ENCODE measurements at regions not wholly inside any gene's neighbourhood (a gene's known extent, or its start where the extent isn't known, plus 50 kb on each side); places are given as distances from the start of the nearest gene placed in this dataset.

GRCh38 chr5:27962198-27962597 lies 923.8 kb upstream of the CDH9 start:
- Histone ChIP-seq H3K4me1 (ENCODE audit: control insufficient read depth, insufficient read depth, low read length) (no peaks in the 10 kb centered on the region), H3K9me3 (ENCODE audit: control insufficient read depth, insufficient read depth, low read length) (no peaks in the 10 kb centered on the region), H3K9ac (ENCODE audit: low read depth, low read length) (no peak overlapping the region), H3K36me3 (ENCODE audit: control insufficient read depth, insufficient read depth, low read length) (no peaks in the 10 kb centered on the region), H3K27me3 (ENCODE audit: control insufficient read depth, insufficient read depth, low read length) (no peaks in the 10 kb centered on the region), H3K4me3 (ENCODE audit: low read depth, low read length) (no peak overlapping the region)

DNA sequence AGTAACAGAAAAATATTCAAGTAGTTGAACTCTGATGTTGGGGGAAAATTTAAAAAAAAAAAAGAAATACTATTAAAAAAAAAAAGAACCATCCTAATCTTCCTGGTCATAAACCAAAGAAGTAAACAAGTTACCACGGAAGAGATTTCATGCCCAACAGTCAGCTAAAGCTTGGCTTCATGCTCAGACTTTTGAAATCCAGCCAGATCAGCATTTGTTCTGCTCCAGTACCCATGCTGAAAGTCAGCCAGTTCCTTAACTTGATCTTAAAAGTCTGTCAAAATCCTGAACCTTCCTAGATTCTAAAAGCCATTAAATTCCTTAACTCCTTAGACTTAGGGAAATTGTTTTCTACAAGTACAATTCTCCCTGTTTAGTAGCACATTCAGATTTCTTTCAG lies 908.7 kb upstream of the CDH9 start:
- no peaks in the 10 kb centered on the region for H3K9me3 ChIP-seq (ENCODE audit: control insufficient read depth, insufficient read depth, low read length)
- no peak overlapping the region for H3K4me3 ChIP-seq (ENCODE audit: low read depth, low read length)
- H3K9ac ChIP-seq (ENCODE audit: low read depth, low read length) = no peak overlapping the region
- no peaks in the 10 kb centered on the region for H3K36me3 ChIP-seq (ENCODE audit: control insufficient read depth, insufficient read depth, low read length)
- H3K27me3 ChIP-seq (ENCODE audit: control insufficient read depth, insufficient read depth, low read length) = no peaks in the 10 kb centered on the region
- H3K4me1 ChIP-seq (ENCODE audit: control insufficient read depth, insufficient read depth, low read length) = no peaks in the 10 kb centered on the region

GRCh38 chr5:27944471-27944870 lies 906.1 kb upstream of the CDH9 start:
- Histone ChIP-seq H3K36me3 (ENCODE audit: control insufficient read depth, insufficient read depth, low read length) (no peaks in the 10 kb centered on the region), H3K9me3 (ENCODE audit: control insufficient read depth, insufficient read depth, low read length) (no peaks in the 10 kb centered on the region), H3K9ac (ENCODE audit: low read depth, low read length) (no peak overlapping the region), H3K4me1 (ENCODE audit: control insufficient read depth, insufficient read depth, low read length) (no peaks in the 10 kb centered on the region), H3K27me3 (ENCODE audit: control insufficient read depth, insufficient read depth, low read length) (no peaks in the 10 kb centered on the region), H3K4me3 (ENCODE audit: low read depth, low read length) (no peak overlapping the region)

DNA sequence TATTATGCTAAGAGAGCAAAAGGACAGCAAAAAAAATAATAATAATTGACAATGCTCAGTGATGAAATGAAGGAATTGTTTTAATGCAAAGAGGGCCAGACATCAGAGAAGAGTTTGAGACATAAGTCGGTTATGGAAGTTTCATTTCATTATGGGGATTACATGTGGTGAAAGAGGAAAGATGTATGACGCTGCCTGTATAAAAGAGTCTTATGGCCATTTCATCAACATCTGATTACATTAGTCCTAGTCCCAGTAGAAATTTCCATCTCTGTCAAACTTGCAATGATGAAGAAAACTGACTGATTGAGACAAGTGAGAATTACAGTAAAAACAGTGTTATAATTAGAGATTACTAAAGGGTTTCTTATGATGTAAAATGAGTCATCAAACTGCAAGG lies 900.6 kb upstream of the CDH9 start:
- Histone ChIP-seq H3K4me3 (ENCODE audit: low read depth, low read length) (no peak overlapping the region), H3K4me1 (ENCODE audit: control insufficient read depth, insufficient read depth, low read length) (no peaks in the 10 kb centered on the region), H3K9ac (ENCODE audit: low read depth, low read length) (no peak overlapping the region), H3K9me3 (ENCODE audit: control insufficient read depth, insufficient read depth, low read length) (no peaks in the 10 kb centered on the region), H3K36me3 (ENCODE audit: control insufficient read depth, insufficient read depth, low read length) (no peaks in the 10 kb centered on the region), H3K27me3 (ENCODE audit: control insufficient read depth, insufficient read depth, low read length) (no peaks in the 10 kb centered on the region)

GRCh38 chr5:27928060-27928459 lies 889.7 kb upstream of the CDH9 start:
- no peak overlapping the region for H3K4me3 ChIP-seq (ENCODE audit: low read depth, low read length)
- H3K9me3 ChIP-seq (ENCODE audit: control insufficient read depth, insufficient read depth, low read length) = no peaks in the 10 kb centered on the region
- no peaks in the 10 kb centered on the region for H3K36me3 ChIP-seq (ENCODE audit: control insufficient read depth, insufficient read depth, low read length)
- H3K4me1 ChIP-seq (ENCODE audit: control insufficient read depth, insufficient read depth, low read length) = no peaks in the 10 kb centered on the region
- no peaks in the 10 kb centered on the region for H3K27me3 ChIP-seq (ENCODE audit: control insufficient read depth, insufficient read depth, low read length)
- no peak overlapping the region for H3K9ac ChIP-seq (ENCODE audit: low read depth, low read length)

DNA sequence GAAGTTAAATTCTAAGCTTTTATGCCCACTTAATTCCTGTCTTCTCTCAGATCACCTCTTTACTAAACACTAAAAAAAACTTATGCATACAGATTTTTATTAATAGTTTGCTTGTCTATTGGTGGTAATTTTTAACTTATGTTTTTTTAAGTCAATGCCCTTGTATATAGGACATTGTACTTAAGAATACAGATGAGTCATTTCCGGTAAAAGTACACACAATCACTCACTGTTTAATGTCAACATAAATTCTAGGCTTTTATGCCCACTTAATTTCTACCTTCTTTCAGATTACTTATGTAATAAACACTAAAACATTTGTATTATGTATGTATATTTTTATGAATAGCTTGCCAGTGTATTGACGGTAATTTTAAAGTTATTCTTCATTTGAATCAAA lies 872.8 kb upstream of the CDH9 start:
- Histone ChIP-seq H3K9ac (ENCODE audit: low read depth, low read length) (no peak overlapping the region), H3K4me1 (ENCODE audit: control insufficient read depth, insufficient read depth, low read length) (no peaks in the 10 kb centered on the region), H3K9me3 (ENCODE audit: control insufficient read depth, insufficient read depth, low read length) (no peaks in the 10 kb centered on the region), H3K27me3 (ENCODE audit: control insufficient read depth, insufficient read depth, low read length) (no peaks in the 10 kb centered on the region), H3K36me3 (ENCODE audit: control insufficient read depth, insufficient read depth, low read length) (no peaks in the 10 kb centered on the region), H3K4me3 (ENCODE audit: low read depth, low read length) (no peak overlapping the region)

DNA sequence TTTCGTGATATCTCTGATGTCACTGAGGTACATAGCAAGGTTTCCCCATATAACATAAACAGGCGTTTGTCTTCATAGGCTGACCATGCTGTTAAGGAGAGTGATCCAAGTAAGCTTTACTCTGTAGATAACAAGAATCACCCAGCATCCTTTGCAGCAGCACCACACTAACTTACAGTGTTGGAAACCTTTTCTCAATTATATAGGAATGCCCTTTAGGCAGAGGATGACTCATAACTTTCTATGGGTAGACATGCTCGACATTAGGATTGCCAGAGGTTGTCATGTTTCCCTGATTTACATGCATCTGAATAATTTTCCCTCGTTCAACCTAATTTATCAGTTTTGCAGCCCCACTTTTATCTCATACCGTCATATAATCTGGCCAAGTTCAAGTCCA lies 870.0 kb upstream of the CDH9 start:
- no peak overlapping the region for H3K4me3 ChIP-seq (ENCODE audit: low read depth, low read length)
- no peaks in the 10 kb centered on the region for H3K36me3 ChIP-seq (ENCODE audit: control insufficient read depth, insufficient read depth, low read length)
- H3K9me3 ChIP-seq (ENCODE audit: control insufficient read depth, insufficient read depth, low read length) = no peaks in the 10 kb centered on the region
- H3K9ac ChIP-seq (ENCODE audit: low read depth, low read length) = no peak overlapping the region
- no peaks in the 10 kb centered on the region for H3K4me1 ChIP-seq (ENCODE audit: control insufficient read depth, insufficient read depth, low read length)
- no peaks in the 10 kb centered on the region for H3K27me3 ChIP-seq (ENCODE audit: control insufficient read depth, insufficient read depth, low read length)

DNA sequence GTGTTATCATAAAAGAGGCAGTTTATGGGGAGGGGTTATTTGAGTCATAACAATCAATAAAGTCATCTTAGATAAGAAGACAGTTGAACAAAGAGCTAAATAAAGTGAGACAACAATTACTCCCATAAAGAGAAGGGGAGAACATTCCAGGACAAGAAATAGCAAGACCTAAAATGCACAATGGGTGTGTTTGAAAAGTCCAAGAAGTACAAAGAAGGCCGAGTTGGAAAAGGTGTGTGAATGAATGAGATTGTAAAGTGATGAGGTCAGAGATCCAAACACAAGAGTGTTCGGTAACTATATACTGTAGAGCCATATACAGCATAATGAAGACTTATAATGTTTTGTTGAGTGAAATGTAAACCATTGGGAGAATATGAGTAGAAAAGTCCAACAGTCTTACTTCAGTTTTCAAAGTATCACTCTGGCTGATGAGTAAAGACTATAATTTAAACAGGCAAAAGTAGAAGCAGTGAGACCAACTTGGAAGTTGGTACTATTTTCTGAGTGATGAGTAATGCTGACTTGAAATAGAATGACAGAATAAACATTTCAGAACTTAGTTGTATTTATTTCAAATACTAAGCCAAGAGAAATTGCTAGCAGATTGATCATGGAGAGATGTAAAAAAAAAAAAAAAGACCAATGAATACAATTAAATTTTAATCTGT lies 868.7 kb upstream of the CDH9 start:
- H3K9me3 ChIP-seq (ENCODE audit: control insufficient read depth, insufficient read depth, low read length) = no peaks in the 10 kb centered on the region
- H3K4me3 ChIP-seq (ENCODE audit: low read depth, low read length) = no peak overlapping the region
- no peaks in the 10 kb centered on the region for H3K27me3 ChIP-seq (ENCODE audit: control insufficient read depth, insufficient read depth, low read length)
- no peaks in the 10 kb centered on the region for H3K36me3 ChIP-seq (ENCODE audit: control insufficient read depth, insufficient read depth, low read length)
- H3K4me1 ChIP-seq (ENCODE audit: control insufficient read depth, insufficient read depth, low read length) = no peaks in the 10 kb centered on the region
- no peak overlapping the region for H3K9ac ChIP-seq (ENCODE audit: low read depth, low read length)

GRCh38 chr5:27906481-27906880 lies 868.1 kb upstream of the CDH9 start:
- no peaks in the 10 kb centered on the region for H3K9me3 ChIP-seq (ENCODE audit: control insufficient read depth, insufficient read depth, low read length)
- no peak overlapping the region for H3K4me3 ChIP-seq (ENCODE audit: low read depth, low read length)
- H3K4me1 ChIP-seq (ENCODE audit: control insufficient read depth, insufficient read depth, low read length) = no peaks in the 10 kb centered on the region
- H3K36me3 ChIP-seq (ENCODE audit: control insufficient read depth, insufficient read depth, low read length) = no peaks in the 10 kb centered on the region
- no peaks in the 10 kb centered on the region for H3K27me3 ChIP-seq (ENCODE audit: control insufficient read depth, insufficient read depth, low read length)
- H3K9ac ChIP-seq (ENCODE audit: low read depth, low read length) = no peak overlapping the region

- H3K9me3 ChIP-seq (ENCODE audit: control insufficient read depth, insufficient read depth, low read length) = no peaks in the 10 kb centered on the region
- H3K36me3 ChIP-seq (ENCODE audit: control insufficient read depth, insufficient read depth, low read length) = no peaks in the 10 kb centered on the region
- H3K9ac ChIP-seq (ENCODE audit: low read depth, low read length) = no peak overlapping the region
- no peak overlapping the region for H3K4me3 ChIP-seq (ENCODE audit: low read depth, low read length)
- no peaks in the 10 kb centered on the region for H3K4me1 ChIP-seq (ENCODE audit: control insufficient read depth, insufficient read depth, low read length)
- H3K27me3 ChIP-seq (ENCODE audit: control insufficient read depth, insufficient read depth, low read length) = no peaks in the 10 kb centered on the region
Observed at GRCh38 chr5:27900761-27901160, 862.4 kb upstream of the CDH9 start.

DNA sequence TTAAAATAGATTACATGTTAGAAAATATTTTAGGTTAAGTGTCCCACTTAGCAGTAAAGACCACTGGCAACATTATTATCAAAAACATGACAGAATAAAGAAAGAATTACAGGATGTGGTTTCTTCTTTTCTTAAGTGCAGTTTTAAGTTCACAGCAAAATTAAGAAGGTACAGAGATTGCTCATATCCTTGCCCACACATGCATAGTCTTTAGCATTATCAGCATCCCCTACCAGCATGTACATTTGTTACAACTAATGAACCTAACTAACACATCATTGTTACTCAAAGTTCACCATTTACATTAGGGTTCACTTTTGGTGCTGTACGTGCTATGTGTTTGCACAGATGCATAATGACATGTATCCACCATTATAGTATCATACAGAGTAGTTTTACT lies 837.7 kb upstream of the CDH9 start:
- H3K4me1 ChIP-seq (ENCODE audit: control insufficient read depth, insufficient read depth, low read length) = no peaks in the 10 kb centered on the region
- no peaks in the 10 kb centered on the region for H3K9me3 ChIP-seq (ENCODE audit: control insufficient read depth, insufficient read depth, low read length)
- no peaks in the 10 kb centered on the region for H3K27me3 ChIP-seq (ENCODE audit: control insufficient read depth, insufficient read depth, low read length)
- no peaks in the 10 kb centered on the region for H3K36me3 ChIP-seq (ENCODE audit: control insufficient read depth, insufficient read depth, low read length)
- no peak overlapping the region for H3K9ac ChIP-seq (ENCODE audit: low read depth, low read length)
- H3K4me3 ChIP-seq (ENCODE audit: low read depth, low read length) = no peak overlapping the region

DNA sequence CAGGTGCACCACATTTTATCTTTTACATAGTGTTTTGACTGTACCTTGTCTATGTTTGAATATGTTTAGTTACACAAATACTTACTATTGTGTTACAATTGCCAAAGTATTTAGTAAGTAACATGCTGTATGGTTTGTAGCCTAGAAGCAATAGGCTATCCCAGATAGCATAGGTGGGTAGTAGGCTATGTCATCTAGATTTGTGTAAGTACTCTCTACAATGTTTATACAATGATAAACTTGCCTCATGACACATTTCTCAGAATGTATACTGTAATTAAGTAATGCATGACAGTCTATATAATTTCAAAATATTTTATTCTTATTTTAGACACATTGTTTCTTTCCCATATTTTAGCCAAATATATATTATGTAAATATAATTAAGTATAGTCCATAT lies 836.8 kb upstream of the CDH9 start:
- Histone ChIP-seq H3K4me1 (ENCODE audit: control insufficient read depth, insufficient read depth, low read length) (no peaks in the 10 kb centered on the region), H3K9me3 (ENCODE audit: control insufficient read depth, insufficient read depth, low read length) (no peaks in the 10 kb centered on the region), H3K36me3 (ENCODE audit: control insufficient read depth, insufficient read depth, low read length) (no peaks in the 10 kb centered on the region), H3K27me3 (ENCODE audit: control insufficient read depth, insufficient read depth, low read length) (no peaks in the 10 kb centered on the region), H3K4me3 (ENCODE audit: low read depth, low read length) (no peak overlapping the region), H3K9ac (ENCODE audit: low read depth, low read length) (no peak overlapping the region)
